Coronary artery (tissue), 2 donors: ENCODE measurements at regions not wholly inside any gene's neighbourhood (a gene's known extent, or its start where the extent isn't known, plus 50 kb on each side); places are given as distances from the start of the nearest gene placed in this dataset.

ENCODE experiments used
- DNase-seq: peaks from one replicate; pipeline ENCODE4 v3.0.0-alpha.2; 2017; ENCODE audit warnings: low spot score
- H3K27ac ChIP-seq, 2 donors: fragments of 200-600 bp; sonication (generic); one replicate each; pipeline ENCODE4 v1.5.1; 2016 to 2019
- H3K4me3 ChIP-seq: fragments of 200-600 bp; sonication (generic); 2 replicates; pipeline ENCODE4 v1.5.1; 2016; ENCODE audit warnings: mild to moderate bottlenecking, moderate library complexity
- CTCF ChIP-seq: fragments of 200-600 bp; sonication (generic); IDR thresholded peaks from one replicate; pipeline ENCODE4 v1.5.1; 2019; ENCODE audit warnings: antibody characterized with exemption

- Histone ChIP-seq H3K27ac (no peak overlapping the region), H3K4me3 (no peak overlapping the region)
- DNase-seq: no peak
- no peak for TF ChIP-seq CTCF
These were observed 1316.2 kb downstream of the CDH8 start for GRCh38 chr16:60720060-60720459.

- no peak for DNase-seq
- Histone ChIP-seq H3K27ac (no peak overlapping the region), H3K4me3 (no peak overlapping the region)
- TF ChIP-seq CTCF: no peak
These were observed 1318.4 kb downstream of the CDH8 start for GRCh38 chr16:60717808-60718207.

DNA sequence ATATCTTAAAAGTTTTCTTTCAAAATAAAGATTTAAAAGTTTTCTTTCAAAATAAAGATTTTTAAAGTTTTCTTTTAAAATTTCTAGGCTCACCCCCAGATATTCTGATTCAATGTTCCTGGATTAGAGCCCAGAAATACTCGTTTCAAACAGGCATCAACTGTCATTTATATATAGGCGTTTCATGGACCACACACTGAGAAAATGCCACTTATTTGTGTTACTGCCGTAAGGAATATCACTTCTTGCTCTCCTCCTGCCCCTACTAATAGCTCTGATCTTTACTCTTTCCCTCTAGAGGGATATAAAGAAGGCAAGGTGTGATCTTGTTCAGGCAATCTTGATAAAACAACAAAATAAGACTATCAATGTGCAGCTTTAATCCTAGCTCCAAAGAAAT lies 1324.1 kb downstream of the CDH8 start:
- no peak for TF ChIP-seq CTCF
- H3K27ac ChIP-seq: no peak overlapping the region
- H3K4me3 ChIP-seq: no peak overlapping the region
- DNase-seq: no peak

DNA sequence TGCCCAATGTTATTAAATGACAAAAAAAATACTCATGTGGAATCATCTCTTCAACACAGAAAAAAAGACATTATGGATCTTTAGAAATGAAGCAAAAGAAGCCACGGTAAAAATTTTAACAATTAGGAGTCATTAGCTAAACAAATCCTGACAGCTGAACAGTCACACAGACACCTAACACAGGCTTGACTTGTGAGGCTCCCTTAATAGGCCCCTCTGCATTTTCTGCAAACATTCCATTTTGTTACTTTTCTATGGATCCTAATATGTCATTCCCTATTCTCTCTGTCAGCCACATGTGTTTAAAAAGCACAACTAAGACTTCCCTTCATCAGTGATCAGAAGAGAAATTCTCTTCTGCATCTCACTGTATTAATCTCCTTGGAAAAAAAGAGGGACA lies 1331.5 kb downstream of the CDH8 start:
- H3K27ac ChIP-seq: no peak overlapping the region
- no peak overlapping the region for H3K4me3 ChIP-seq
- no peak for TF ChIP-seq CTCF
- DNase-seq: no peak

GRCh38 chr16:60703096-60703495 lies 1333.1 kb downstream of the CDH8 start:
- Histone ChIP-seq H3K27ac (no peak overlapping the region), H3K4me3 (no peak overlapping the region)
- DNase-seq: no peak
- no peak for TF ChIP-seq CTCF

- no peak for DNase-seq
- Histone ChIP-seq H3K27ac (no peak overlapping the region), H3K4me3 (no peak overlapping the region)
- TF ChIP-seq CTCF: no peak
These were observed 1349.4 kb downstream of the CDH8 start for GRCh38 chr16:60686824-60687223.

DNA sequence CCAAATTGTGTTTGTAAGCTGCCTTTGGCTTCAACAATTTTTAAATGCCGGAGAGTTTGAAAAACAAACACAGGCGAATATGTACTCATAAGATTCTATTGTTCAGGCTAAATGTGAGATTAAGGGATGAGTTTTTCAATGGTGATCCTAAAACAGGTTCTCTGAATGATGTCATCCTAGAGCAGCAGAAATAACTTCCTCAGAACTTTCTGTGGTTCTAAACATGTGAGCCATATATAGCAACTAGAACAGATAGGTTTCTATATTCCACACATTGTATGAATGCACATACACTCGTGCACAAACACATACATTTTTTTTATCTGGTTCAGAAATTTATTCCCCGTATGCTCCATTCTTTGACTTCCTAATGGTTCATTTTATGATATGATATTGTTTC lies 1352.2 kb downstream of the CDH8 start:
- H3K27ac ChIP-seq: no peak overlapping the region
- no peak for TF ChIP-seq CTCF
- H3K4me3 ChIP-seq: no peak overlapping the region
- no peak for DNase-seq
